H1 (cell line): ENCODE measurements at regions not wholly inside any gene's neighbourhood (a gene's known extent, or its start where the extent isn't known, plus 50 kb on each side); places are given as distances from the start of the nearest gene placed in this dataset.
A peak's percentile ranks its signal among the peaks of the same experiment; 100 is the strongest.

ENCODE experiments used
- CTCF ChIA-PET: fragments of 300-600 bp; sonication (Branson Sonifier 250); formaldehyde crosslinking; loops from one replicate; lab custom pipeline; 2021; ENCODE audit not compliant: partially characterized antibody; lab: Charles Lee
- POLR2A ChIA-PET: fragments of 300-600 bp; sonication (Branson Sonifier 250); formaldehyde crosslinking; loops from one replicate; lab custom pipeline; 2021; ENCODE audit warnings: inconsistent platforms; ENCODE audit not compliant: partially characterized antibody; lab: Charles Lee
- DNase-seq, 2 experiments: peaks; one replicate each; pipeline versions ENCODE4 v3.0.0 to v3.0.0-alpha.2; 2010 to 2022; ENCODE audit warnings: low spot score in 2 of 2, low read depth in 1 of 2, mixed read lengths in 1 of 2
- FAIRE-seq: peaks from 2 replicates; lab custom pipeline; 2011; peaks lifted over from hg19 to GRCh38; lab: Jason Lieb, UNC
- H2AFZ ChIP-seq: 2 replicates; pipeline ENCODE4 v1.8.1; 2012; ENCODE audit warnings: low read length, inconsistent platforms
- H2AK5ac ChIP-seq: 2 replicates; pipeline ENCODE4 v1.6.1; 2013; ENCODE audit warnings: low read depth, low read length
- H2BK120ac ChIP-seq: replicated peaks from 2 replicates; pipeline ENCODE3; 2013; ENCODE audit warnings: low read depth, low read length, inconsistent platforms
- H2BK12ac ChIP-seq: 2 replicates; pipeline ENCODE4 v1.6.1; 2013; ENCODE audit warnings: low read depth, low read length
- H2BK15ac ChIP-seq: 2 replicates; pipeline ENCODE4 v1.6.1; 2013; ENCODE audit warnings: low read length
- H2BK20ac ChIP-seq: 2 replicates; pipeline ENCODE4 v1.6.1; 2013; ENCODE audit warnings: low read length
- H2BK5ac ChIP-seq: 2 replicates; pipeline ENCODE4 v1.6.1; 2013; ENCODE audit warnings: low read depth, low read length
- H3K14ac ChIP-seq: 2 replicates; pipeline ENCODE4 v1.6.1; 2013; ENCODE audit warnings: inconsistent platforms; ENCODE audit not compliant: insufficient read length
- H3K18ac ChIP-seq: 2 replicates; pipeline ENCODE4 v1.6.1; 2013; ENCODE audit warnings: low read length; ENCODE audit errors: extremely low read depth
- H3K23ac ChIP-seq: 2 replicates; pipeline ENCODE4 v1.6.1; 2013; ENCODE audit warnings: inconsistent platforms; ENCODE audit not compliant: insufficient read length
- H3K23me2 ChIP-seq: 2 replicates; pipeline ENCODE4 v1.6.1; 2013; ENCODE audit warnings: low read depth, low read length
- H3K27ac ChIP-seq: 2 replicates; pipeline ENCODE4 v1.6.1; 2011; ENCODE audit warnings: low read depth, low read length, inconsistent platforms
- H3K27me3 ChIP-seq, 4 experiments: replicated peaks in 1 of 4; 1 replicate in 1 of 4; 2 replicates in 3 of 4; pipeline versions ENCODE4 v1.6.1 to v1.8.1; 2011 to 2013; ENCODE audit warnings: low read length in 3 of 4, mild to moderate bottlenecking in 3 of 4, inconsistent platforms in 2 of 4, mixed read lengths in 2 of 4, moderate library complexity in 1 of 4; ENCODE audit not compliant: control insufficient read depth in 3 of 4, insufficient read depth in 3 of 4; ENCODE audit errors: extremely low read depth in 1 of 4
- H3K36me3 ChIP-seq, 4 experiments: 2 replicates each; pipeline versions ENCODE4 v1.6.1 to v1.8.1; 2011 to 2013; ENCODE audit warnings: mild to moderate bottlenecking in 4 of 4, low read length in 3 of 4, moderate library complexity in 2 of 4, control low read depth in 1 of 4, inconsistent platforms in 1 of 4; ENCODE audit not compliant: insufficient read depth in 4 of 4, control insufficient read depth in 2 of 4
- H3K4ac ChIP-seq: replicated peaks from 2 replicates; pipeline ENCODE3; 2013; ENCODE audit warnings: low read length, low read depth, mixed read lengths, inconsistent platforms; ENCODE audit not compliant: insufficient read length
- H3K4me1 ChIP-seq, 4 experiments: replicated peaks in 1 of 4; 1 replicate in 1 of 4; 2 replicates in 3 of 4; pipeline versions ENCODE4 v1.6.1 to v1.8.1; 2011 to 2013; ENCODE audit warnings: low read length in 3 of 4, inconsistent platforms in 2 of 4, mixed read lengths in 1 of 4; ENCODE audit not compliant: insufficient read depth in 4 of 4, control insufficient read depth in 3 of 4
- H3K4me2 ChIP-seq, 2 experiments: 2 replicates each; pipeline versions ENCODE4 v1.6.1 to v1.8.1; 2011 to 2013; ENCODE audit warnings: low read depth in 2 of 2, low read length in 2 of 2, control low read depth in 1 of 2, inconsistent platforms in 1 of 2, mild to moderate bottlenecking in 1 of 2; ENCODE audit not compliant: insufficient read depth in 1 of 2
- H3K4me3 ChIP-seq, 4 experiments: fragments of 200-600, 300-600 bp in 1 of 4; sonication (generic), shearing (Covaris generic), sonication (Bioruptor Twin) in 1 of 4; 2 replicates each; pipeline versions ENCODE4 v1.5.1 to v1.8.1; 2011 to 2016; ENCODE audit warnings: low read length in 4 of 4, low read depth in 3 of 4, control low read depth in 2 of 4, inconsistent platforms in 2 of 4, mild to moderate bottlenecking in 2 of 4, mixed read lengths in 1 of 4, moderate library complexity in 1 of 4; ENCODE audit not compliant: insufficient read depth in 2 of 4; ENCODE audit errors: extremely low read depth in 1 of 4
- H3K56ac ChIP-seq: replicated peaks from 2 replicates; pipeline ENCODE3; 2013; ENCODE audit warnings: low read depth, mild to moderate bottlenecking, mixed read lengths, low read length, inconsistent platforms; ENCODE audit not compliant: insufficient read length
- H3K79me1 ChIP-seq: 2 replicates; pipeline ENCODE4 v1.6.1; 2013; ENCODE audit warnings: low read depth, low read length, control low read depth
- H3K79me2 ChIP-seq, 2 experiments: 2 replicates each; pipeline versions ENCODE4 v1.6.1 to v1.8.1; 2012 to 2013; ENCODE audit warnings: low read length in 2 of 2, mild to moderate bottlenecking in 2 of 2, inconsistent platforms in 1 of 2; ENCODE audit not compliant: insufficient read depth in 2 of 2, control insufficient read depth in 1 of 2
- H3K9ac ChIP-seq, 4 experiments: replicated peaks in 1 of 4; 1 replicate in 1 of 4; 2 replicates in 3 of 4; pipeline versions ENCODE4 v1.6.1 to v1.8.1; 2011 to 2013; ENCODE audit warnings: low read depth in 3 of 4, low read length in 3 of 4, control low read depth in 2 of 4, mild to moderate bottlenecking in 2 of 4, moderate library complexity in 2 of 4, inconsistent platforms in 1 of 4; ENCODE audit errors: extremely low read depth in 1 of 4
- H3K9me3 ChIP-seq, 2 experiments: 2 replicates each; pipeline versions ENCODE4 v1.6.1 to v1.8.1; 2012 to 2013; ENCODE audit warnings: mild to moderate bottlenecking in 2 of 2, moderate library complexity in 2 of 2, control low read depth in 1 of 2, inconsistent platforms in 1 of 2, low read depth in 1 of 2, low read length in 1 of 2, mixed read lengths in 1 of 2; ENCODE audit not compliant: insufficient read depth in 2 of 2
- H4K20me1 ChIP-seq, 2 experiments: replicated peaks in 1 of 2; 2 replicates each; pipeline versions ENCODE3 to v1.8.1; 2011 to 2013; ENCODE audit warnings: inconsistent platforms in 2 of 2, low read length in 2 of 2, mild to moderate bottlenecking in 1 of 2; ENCODE audit not compliant: insufficient read depth in 2 of 2, control insufficient read depth in 1 of 2
- H4K5ac ChIP-seq: 2 replicates; pipeline ENCODE4 v1.6.1; 2013; ENCODE audit warnings: low read length, low read depth, mixed read lengths, inconsistent platforms; ENCODE audit not compliant: insufficient read length
- H4K8ac ChIP-seq: 2 replicates; pipeline ENCODE4 v1.8.0; 2013; ENCODE audit warnings: mild to moderate bottlenecking, moderate library complexity, low read length, inconsistent platforms; ENCODE audit not compliant: insufficient read depth; ENCODE audit errors: extremely low read depth
- H4K91ac ChIP-seq: replicated peaks from 2 replicates; pipeline ENCODE3; 2013; ENCODE audit warnings: low read length, mixed read lengths, inconsistent platforms; ENCODE audit not compliant: insufficient read length
- NANOG ChIP-seq: IDR thresholded peaks from 2 replicates; pipeline ENCODE4 v1.6.1; 2011; ENCODE audit warnings: low read length, low read depth, mild to moderate bottlenecking, inconsistent platforms; ENCODE audit not compliant: insufficient read depth, poor library complexity, severe bottlenecking
- WGBS, 2 experiments: shearing (Covaris generic) in 1 of 2; methylation state at CpG; one replicate each; pipeline versions ENCODE4 v1.1.6 to v1.1.7; 2013 to 2015; ENCODE audit warnings: low lambda C conversion rate in 2 of 2, mixed read lengths in 2 of 2, inconsistent platforms in 1 of 2, low coverage in 1 of 2, missing lambda C conversion rate in 1 of 2; ENCODE audit not compliant: insufficient replicate concordance in 2 of 2, insufficient coverage in 1 of 2, insufficient read length in 1 of 2; ENCODE audit errors: extremely low coverage in 1 of 2, missing lambda C conversion rate in 1 of 2; 5-methylcytosine and 5-hydroxymethylcytosine counted together

DNA sequence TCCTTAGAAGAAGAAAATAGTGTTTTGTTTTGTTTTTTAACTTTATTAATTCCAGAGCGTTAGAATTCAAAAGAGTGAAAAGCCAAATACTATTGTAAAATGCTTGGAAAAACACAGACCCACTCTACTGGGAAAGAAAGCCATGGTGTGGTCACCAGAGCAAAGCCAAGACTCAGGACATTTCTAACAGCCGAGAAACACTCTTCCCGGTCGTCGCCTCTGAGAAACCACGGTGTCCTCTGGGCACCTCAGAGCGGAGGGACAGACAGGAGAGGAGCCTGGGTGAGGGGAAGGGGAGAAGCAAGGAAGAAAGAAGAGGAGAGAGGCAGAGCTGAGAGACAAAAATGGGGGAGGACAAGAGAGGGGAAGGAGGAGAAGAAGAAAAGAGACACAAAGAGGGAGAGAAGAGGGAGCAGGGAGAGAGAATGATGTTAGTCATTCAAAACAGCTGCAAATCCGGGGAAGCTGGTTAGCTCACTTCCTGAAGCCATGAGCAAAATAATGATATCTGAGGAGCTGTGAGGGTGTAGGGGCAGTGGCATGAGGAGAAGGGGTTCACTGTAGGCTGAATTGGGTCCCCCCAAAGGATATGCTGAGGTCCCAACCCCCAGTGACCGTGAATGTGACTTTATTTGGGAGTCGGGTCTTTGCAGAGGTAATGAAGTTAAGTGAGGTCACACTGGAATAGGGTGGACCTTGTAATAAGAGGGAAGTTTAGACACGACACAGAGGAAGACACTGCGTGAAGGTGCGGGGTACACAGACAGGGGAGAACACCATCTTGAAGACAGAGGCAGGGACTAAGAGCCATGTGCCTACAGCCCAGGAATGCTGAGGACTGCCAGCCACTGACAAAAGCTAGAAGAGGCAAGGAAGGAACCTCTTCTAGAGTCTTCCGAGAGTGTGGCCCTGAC lies 58.2 kb upstream of the DMRTB1 start:
- no peaks in the 10 kb centered on the region for H3K79me1 ChIP-seq
- H2AFZ ChIP-seq, result no peak overlapping the region
- H3K9me3 ChIP-seq, result no peaks in the 10 kb centered on the region
- FAIRE-seq (no peak), DNase-seq (no peak)
- H2BK15ac ChIP-seq, result peak overlapping the region; percentile 88; the same call in 1 of the 2 replicates
- no peaks in the 10 kb centered on the region for H3K79me2 ChIP-seq
- no peak overlapping the region; the same call in 1 of the 2 replicates for H2BK5ac ChIP-seq
- no peak overlapping the region for H3K18ac ChIP-seq
- H3K4me2 ChIP-seq, result no peak overlapping the region
- H3K27me3 ChIP-seq, result peaks cover 0 to 4% (median under 1%) of the 10 kb centered on the region in 4 experiments; a peak in 2 of 7 replicates
- no peak overlapping the region for H4K5ac ChIP-seq
- TF ChIP-seq NANOG, result no peak
- H3K36me3 ChIP-seq, result no peaks in the 10 kb centered on the region
- H3K23ac ChIP-seq, result no peak overlapping the region
- no peak overlapping the region for H3K4me3 ChIP-seq
- no peaks in the 10 kb centered on the region; the same call in 1 of the 2 replicates for H3K23me2 ChIP-seq
- H4K8ac ChIP-seq, result no peak overlapping the region
- no peaks in the 10 kb centered on the region for H4K20me1 ChIP-seq
- H3K4me1 ChIP-seq, result peaks cover 0 to 9% (median 6%) of the 10 kb centered on the region in 4 experiments; a peak in 4 of 7 replicates
- ChIA-PET POLR2A (no interaction called here), CTCF (interaction anchor here (0.9 to 4.7 kb wide), 3 partner anchors 8 to 67 kb away, joined by 3 to 26 read pairs (median 3); no protein-coding TSS in a partner anchor)
- no peak overlapping the region for H3K56ac ChIP-seq
- H4K91ac ChIP-seq, result no peak overlapping the region
- no peak overlapping the region for H3K14ac ChIP-seq
- H2BK120ac ChIP-seq, result no peak overlapping the region
- H3K4ac ChIP-seq, result no peak overlapping the region
- H2AK5ac ChIP-seq, result no peak overlapping the region
- H3K9ac ChIP-seq, result no peak overlapping the region
- no peak overlapping the region; the same call in 1 of the 2 replicates for H2BK20ac ChIP-seq
- peak overlapping the region; percentile 75; the same call in 1 of the 2 replicates for H2BK12ac ChIP-seq
- no peak overlapping the region for H3K27ac ChIP-seq
- WGBS, 2 experiments, result 91% methylated on average over 14 of the region's 14 CpGs; no CpG with 5 or more reads in 1 of the 2 experiments
